ENCODE measurements at regions not wholly inside any gene's neighbourhood (a gene's known extent, or its start where the extent isn't known, plus 50 kb on each side); places are given as distances from the start of the nearest gene placed in this dataset.

DNA sequence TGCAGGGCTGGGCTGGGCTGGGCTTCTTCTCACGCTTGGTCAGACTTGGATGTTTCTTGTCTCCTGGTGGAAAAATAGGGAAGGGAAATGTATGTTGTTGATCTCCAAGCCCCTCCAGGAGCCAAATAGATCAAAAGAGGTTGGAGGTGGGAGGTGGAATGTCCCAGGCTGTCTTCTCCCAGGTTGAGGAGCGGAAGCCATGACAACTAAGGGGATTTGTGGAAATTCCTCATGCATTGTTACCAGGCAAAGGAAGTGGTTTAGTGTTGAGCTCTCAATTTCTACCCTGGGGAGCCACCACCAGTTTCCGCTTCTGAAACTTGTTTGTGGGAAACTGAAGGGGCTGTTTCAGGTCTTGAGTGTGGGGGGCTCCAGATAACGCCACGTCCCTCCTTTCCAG, 79.0 kb downstream of the SPRY4 start:
- TF ChIP-seq, protein P1, sequence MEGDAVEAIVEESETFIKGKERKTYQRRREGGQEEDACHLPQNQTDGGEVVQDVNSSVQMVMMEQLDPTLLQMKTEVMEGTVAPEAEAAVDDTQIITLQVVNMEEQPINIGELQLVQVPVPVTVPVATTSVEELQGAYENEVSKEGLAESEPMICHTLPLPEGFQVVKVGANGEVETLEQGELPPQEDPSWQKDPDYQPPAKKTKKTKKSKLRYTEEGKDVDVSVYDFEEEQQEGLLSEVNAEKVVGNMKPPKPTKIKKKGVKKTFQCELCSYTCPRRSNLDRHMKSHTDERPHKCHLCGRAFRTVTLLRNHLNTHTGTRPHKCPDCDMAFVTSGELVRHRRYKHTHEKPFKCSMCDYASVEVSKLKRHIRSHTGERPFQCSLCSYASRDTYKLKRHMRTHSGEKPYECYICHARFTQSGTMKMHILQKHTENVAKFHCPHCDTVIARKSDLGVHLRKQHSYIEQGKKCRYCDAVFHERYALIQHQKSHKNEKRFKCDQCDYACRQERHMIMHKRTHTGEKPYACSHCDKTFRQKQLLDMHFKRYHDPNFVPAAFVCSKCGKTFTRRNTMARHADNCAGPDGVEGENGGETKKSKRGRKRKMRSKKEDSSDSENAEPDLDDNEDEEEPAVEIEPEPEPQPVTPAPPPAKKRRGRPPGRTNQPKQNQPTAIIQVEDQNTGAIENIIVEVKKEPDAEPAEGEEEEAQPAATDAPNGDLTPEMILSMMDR (IDR thresholded peaks at IDR 0.05): no peak
- no peak for TF ChIP-seq EZH2 (IDR thresholded peaks at IDR 0.05; ENCODE audit: borderline replicate concordance, insufficient read depth, low read depth, low read length, poor library complexity, severe bottlenecking)

Data from B cell (primary cell).